ENCODE measurements at regions not wholly inside any gene's neighbourhood (a gene's known extent, or its start where the extent isn't known, plus 50 kb on each side); places are given as distances from the start of the nearest gene placed in this dataset.

- no peak for TF ChIP-seq EP300 (IDR thresholded peaks at IDR 0.05)
- no peak for TF ChIP-seq CTCF (IDR thresholded peaks at IDR 0.05)
- no peak for TF ChIP-seq POLR2AphosphoS5 (IDR thresholded peaks at IDR 0.05)
- no peak for TF ChIP-seq POLR2A (IDR thresholded peaks at IDR 0.05)
Observed at GRCh38 chr11:90890347-90890746, 667.5 kb upstream of the CHORDC1 start.
